ENCODE measurements at regions not wholly inside any gene's neighbourhood (a gene's known extent, or its start where the extent isn't known, plus 50 kb on each side); places are given as distances from the start of the nearest gene placed in this dataset.

- 95% methylated on average over 20 of the region's 20 CpGs for WGBS
Measured at GRCh38 chr10:89829262-89829886, 128.0 kb downstream of the KIF20B start.

GRCh38 chr10:89829887-89830269, 128.5 kb downstream of the KIF20B start:
- Histone ChIP-seq H3K4me1 (ENCODE audit: control insufficient read depth in 4 of 4, insufficient read depth in 4 of 4, low read length in 3 of 4) (no peaks in the 10 kb centered on the region), H3K27me3 (ENCODE audit: control insufficient read depth in 4 of 4, insufficient read depth in 4 of 4, low read length in 3 of 4) (no peaks in the 10 kb centered on the region), H3K27ac (ENCODE audit: low read depth in 1 of 2, low read length in 2 of 2) (no peak overlapping the region), H3K4me3 (ENCODE audit: low read depth in 1 of 3, low read length in 3 of 3) (no peak overlapping the region), H3K36me3 (ENCODE audit: control insufficient read depth in 4 of 4, insufficient read depth in 3 of 4, low read depth in 1 of 4, low read length in 3 of 4) (no peaks in the 10 kb centered on the region), H3K9me3 (ENCODE audit: control insufficient read depth in 4 of 4, low read length in 3 of 4) (peaks cover 0 to 2% (median under 1%) of the 10 kb centered on the region in 4 donors), H3K9ac (ENCODE audit: low read depth in 1 of 2, low read length in 2 of 2) (no peak overlapping the region)
- 91% methylated on average over 5 of the region's 5 CpGs for WGBS
- no peak for DNase-seq (ENCODE audit: low spot score)
- TF ChIP-seq RAD21 (IDR thresholded peaks at IDR 0.05) (no peak), GABPA (IDR thresholded peaks at IDR 0.05 in 1 of 2, conservative IDR thresholded peaks at IDR 0.05 in 1 of 2) (no peak), HNF4G (IDR thresholded peaks at IDR 0.05) (no peak), ZBTB33 (IDR thresholded peaks at IDR 0.05) (no peak), CTCF (IDR thresholded peaks at IDR 0.05; ENCODE audit: low read depth, low read length, missing input control) (no peak), MAX (IDR thresholded peaks at IDR 0.05) (no peak), EGR1 (IDR thresholded peaks at IDR 0.05; ENCODE audit: low read depth in 2 of 2) (no peak), JUND (IDR thresholded peaks at IDR 0.05) (no peak), ATF3 (IDR thresholded peaks at IDR 0.05) (no peak)

More at GRCh38 chr10:89829262-89829886, 128.0 kb downstream of the KIF20B start:
- H3K4me3 ChIP-seq (ENCODE audit: low read depth in 1 of 3, low read length in 3 of 3): no peak overlapping the region
- peaks cover 0 to 2% (median under 1%) of the 10 kb centered on the region in 4 donors for H3K9me3 ChIP-seq (ENCODE audit: control insufficient read depth in 4 of 4, low read length in 3 of 4)
- no peak overlapping the region for H3K27ac ChIP-seq (ENCODE audit: low read depth in 1 of 2, low read length in 2 of 2)
- no peaks in the 10 kb centered on the region for H3K4me1 ChIP-seq (ENCODE audit: control insufficient read depth in 4 of 4, insufficient read depth in 4 of 4, low read length in 3 of 4)
- H3K36me3 ChIP-seq (ENCODE audit: control insufficient read depth in 4 of 4, insufficient read depth in 3 of 4, low read depth in 1 of 4, low read length in 3 of 4): no peaks in the 10 kb centered on the region
- H3K27me3 ChIP-seq (ENCODE audit: control insufficient read depth in 4 of 4, insufficient read depth in 4 of 4, low read length in 3 of 4): no peaks in the 10 kb centered on the region
- no peak overlapping the region for H3K9ac ChIP-seq (ENCODE audit: low read depth in 1 of 2, low read length in 2 of 2)
- no peak for DNase-seq (ENCODE audit: low spot score)
- TF ChIP-seq REST (IDR thresholded peaks at IDR 0.05) (no peak), GABPA (IDR thresholded peaks at IDR 0.05 in 1 of 2, conservative IDR thresholded peaks at IDR 0.05 in 1 of 2) (no peak), ZBTB33 (IDR thresholded peaks at IDR 0.05) (no peak), JUND (IDR thresholded peaks at IDR 0.05) (no peak), ATF3 (IDR thresholded peaks at IDR 0.05) (no peak), NR2F2 (IDR thresholded peaks at IDR 0.05) (no peak), HNF4A (conservative IDR thresholded peaks at IDR 0.05) (no peak), RAD21 (IDR thresholded peaks at IDR 0.05) (no peak), HNF4G (IDR thresholded peaks at IDR 0.05) (no peak), SP1 (IDR thresholded peaks at IDR 0.05) (no peak)
